ENCODE measurements at regions not wholly inside any gene's neighbourhood (a gene's known extent, or its start where the extent isn't known, plus 50 kb on each side); places are given as distances from the start of the nearest gene placed in this dataset.

DNA sequence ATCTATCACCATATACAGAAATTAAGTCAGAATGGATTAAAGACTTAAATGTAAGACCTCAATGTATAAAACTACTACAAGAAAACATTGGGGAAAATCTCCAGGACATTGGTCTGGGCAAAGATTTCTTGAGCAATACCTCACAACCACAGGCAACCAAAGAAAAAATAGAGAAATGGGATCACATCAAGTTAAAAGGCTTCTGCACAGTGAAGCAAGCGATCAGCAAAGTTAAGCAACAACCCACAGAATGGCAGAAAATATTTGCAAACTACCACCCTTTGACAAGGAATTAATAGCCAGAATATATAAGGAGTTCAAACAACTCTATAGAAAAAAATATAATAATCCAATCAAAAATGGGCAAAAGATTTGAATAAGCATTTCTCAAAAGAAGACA, 236.9 kb upstream of the EMCN start:
- Histone ChIP-seq H3K27ac (no peak overlapping the region), H3K4me1 (no peaks in the 10 kb centered on the region), H3K27me3 (no peaks in the 10 kb centered on the region), H4K20me1 (no peaks in the 10 kb centered on the region), H3K36me3 (no peaks in the 10 kb centered on the region), H3K9me3 (peaks cover 25% of the 10 kb centered on the region), H3K9ac (no peak overlapping the region), H3K4me2 (no peak overlapping the region), H3K4me3 (no peak overlapping the region)
- no peak for TF ChIP-seq Cebpa-rat (IDR thresholded peaks at IDR 0.05)

DNA sequence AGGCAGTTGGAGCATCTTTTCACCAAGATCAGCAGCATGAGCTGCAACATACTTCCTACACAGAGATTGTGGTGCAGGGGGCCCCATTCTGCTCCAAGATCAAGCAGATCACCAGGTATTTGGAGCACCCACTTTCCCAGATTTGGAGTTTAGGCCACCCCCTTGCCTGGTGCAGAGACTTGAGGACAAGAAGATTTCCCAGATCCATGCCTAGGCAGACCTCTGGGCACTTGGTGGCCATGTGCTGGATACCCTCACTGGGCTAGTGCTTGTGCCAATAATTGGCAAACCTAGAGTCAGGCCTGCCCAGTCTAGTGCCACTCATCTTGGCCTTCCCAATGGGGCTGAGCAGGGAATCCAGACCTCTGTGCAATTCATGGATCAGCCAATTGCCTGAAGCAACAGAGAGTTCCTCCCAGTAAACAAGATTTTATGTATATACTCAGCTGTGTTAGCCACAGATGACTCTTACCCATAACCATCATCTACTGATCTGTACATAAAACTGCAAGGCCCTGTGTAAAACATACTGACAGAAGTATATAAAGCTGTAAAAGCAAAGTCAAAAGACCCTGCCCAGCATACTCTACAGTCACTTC, 228.4 kb upstream of the EMCN start:
- H3K4me3 ChIP-seq: no peak overlapping the region
- TF ChIP-seq Cebpa-rat (IDR thresholded peaks at IDR 0.05): no peak
- no peak overlapping the region for H3K4me2 ChIP-seq
- no peaks in the 10 kb centered on the region for H3K27me3 ChIP-seq
- H4K20me1 ChIP-seq: no peaks in the 10 kb centered on the region
- H3K9ac ChIP-seq: no peak overlapping the region
- no peak overlapping the region for H3K27ac ChIP-seq
- H3K4me1 ChIP-seq: no peaks in the 10 kb centered on the region
- H3K36me3 ChIP-seq: no peaks in the 10 kb centered on the region
- no peaks in the 10 kb centered on the region for H3K9me3 ChIP-seq

DNA sequence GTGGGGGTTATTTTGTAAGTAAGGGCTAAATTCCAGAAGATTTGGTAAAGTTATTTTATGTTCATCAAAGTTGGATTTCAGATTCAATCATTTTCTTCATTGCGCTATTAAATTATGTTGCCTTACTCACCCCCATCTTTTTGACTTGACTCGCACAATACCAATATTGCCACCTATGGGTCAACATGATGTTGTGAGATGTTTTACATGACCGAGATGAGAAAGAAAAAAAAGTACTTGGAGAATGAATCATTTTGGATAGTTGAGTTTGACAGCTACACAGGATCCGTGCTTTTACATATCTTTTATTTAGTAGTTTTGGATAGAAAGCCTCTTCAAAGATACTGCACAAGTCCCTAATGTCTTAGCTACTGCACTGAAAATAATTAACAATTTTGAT, 224.2 kb upstream of the EMCN start:
- H3K27ac ChIP-seq: no peak overlapping the region
- H3K9ac ChIP-seq: no peak overlapping the region
- no peak for TF ChIP-seq Cebpa-rat (IDR thresholded peaks at IDR 0.05)
- no peaks in the 10 kb centered on the region for H3K27me3 ChIP-seq
- H3K36me3 ChIP-seq: no peaks in the 10 kb centered on the region
- no peaks in the 10 kb centered on the region for H4K20me1 ChIP-seq
- no peak overlapping the region for H3K4me2 ChIP-seq
- no peak overlapping the region for H3K4me3 ChIP-seq
- H3K9me3 ChIP-seq: no peaks in the 10 kb centered on the region
- no peaks in the 10 kb centered on the region for H3K4me1 ChIP-seq

- Histone ChIP-seq H4K20me1 (no peaks in the 10 kb centered on the region), H3K27me3 (no peaks in the 10 kb centered on the region), H3K4me1 (no peaks in the 10 kb centered on the region), H3K9ac (no peak overlapping the region), H3K9me3 (no peaks in the 10 kb centered on the region), H3K27ac (no peak overlapping the region), H3K4me3 (no peak overlapping the region), H3K4me2 (no peak overlapping the region), H3K36me3 (no peaks in the 10 kb centered on the region)
- no peak for TF ChIP-seq Cebpa-rat (IDR thresholded peaks at IDR 0.05)
Observed at GRCh38 chr4:100739426-100739825, 221.6 kb upstream of the EMCN start.

DNA sequence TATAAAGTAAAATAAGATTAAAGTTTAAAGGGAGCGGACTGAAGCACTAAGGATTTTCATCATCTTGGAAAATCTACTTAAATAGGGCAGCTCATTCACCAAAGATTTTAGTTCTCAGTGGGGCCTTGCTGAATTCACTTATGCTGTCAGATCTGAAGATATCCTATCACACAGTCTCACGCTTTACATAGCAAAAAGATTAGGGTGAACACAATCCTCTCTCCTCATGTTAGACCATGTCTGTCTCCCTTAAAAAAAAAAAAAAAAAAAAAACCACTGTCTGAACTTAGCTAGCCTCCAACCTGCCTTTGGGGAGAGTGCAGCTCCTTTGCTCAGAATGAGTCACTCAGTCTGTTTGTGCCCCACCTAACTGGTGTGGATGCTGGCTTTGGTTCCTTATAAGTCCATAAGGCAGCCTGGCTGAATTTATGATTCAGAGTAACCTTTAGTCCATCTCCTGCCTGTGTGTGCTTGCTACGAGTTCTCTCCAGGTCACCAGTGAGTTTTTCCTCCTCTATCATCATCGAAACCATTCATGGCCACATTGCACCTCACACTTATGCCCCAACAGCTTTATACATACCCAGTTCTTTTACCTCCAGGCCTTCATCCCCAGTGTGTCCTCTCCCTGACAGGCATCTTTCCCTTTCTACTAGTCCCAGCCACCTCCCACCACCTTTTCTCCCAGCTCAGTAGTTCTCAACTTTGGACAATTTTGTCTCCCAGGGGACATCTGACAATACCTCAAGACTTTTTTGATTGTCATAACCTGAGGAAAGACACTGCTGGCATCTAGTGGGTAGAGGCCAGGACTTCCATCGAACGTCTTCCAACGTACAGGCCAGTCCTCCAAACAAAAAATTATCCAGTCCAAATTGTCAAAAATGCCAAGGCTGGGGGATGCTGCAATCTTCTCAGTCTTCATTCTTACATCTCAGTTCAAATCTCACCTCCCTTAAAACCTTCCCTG, 220.7 kb upstream of the EMCN start:
- no peaks in the 10 kb centered on the region; the same call in 1 of the 2 replicates for H3K9me3 ChIP-seq
- H3K4me3 ChIP-seq: no peak overlapping the region
- no peaks in the 10 kb centered on the region for H3K4me1 ChIP-seq
- no peak overlapping the region for H3K9ac ChIP-seq
- H4K20me1 ChIP-seq: no peaks in the 10 kb centered on the region
- TF ChIP-seq Cebpa-rat (IDR thresholded peaks at IDR 0.05): no peak
- no peaks in the 10 kb centered on the region for H3K27me3 ChIP-seq
- no peaks in the 10 kb centered on the region for H3K36me3 ChIP-seq
- H3K4me2 ChIP-seq: no peak overlapping the region
- H3K27ac ChIP-seq: no peak overlapping the region

DNA sequence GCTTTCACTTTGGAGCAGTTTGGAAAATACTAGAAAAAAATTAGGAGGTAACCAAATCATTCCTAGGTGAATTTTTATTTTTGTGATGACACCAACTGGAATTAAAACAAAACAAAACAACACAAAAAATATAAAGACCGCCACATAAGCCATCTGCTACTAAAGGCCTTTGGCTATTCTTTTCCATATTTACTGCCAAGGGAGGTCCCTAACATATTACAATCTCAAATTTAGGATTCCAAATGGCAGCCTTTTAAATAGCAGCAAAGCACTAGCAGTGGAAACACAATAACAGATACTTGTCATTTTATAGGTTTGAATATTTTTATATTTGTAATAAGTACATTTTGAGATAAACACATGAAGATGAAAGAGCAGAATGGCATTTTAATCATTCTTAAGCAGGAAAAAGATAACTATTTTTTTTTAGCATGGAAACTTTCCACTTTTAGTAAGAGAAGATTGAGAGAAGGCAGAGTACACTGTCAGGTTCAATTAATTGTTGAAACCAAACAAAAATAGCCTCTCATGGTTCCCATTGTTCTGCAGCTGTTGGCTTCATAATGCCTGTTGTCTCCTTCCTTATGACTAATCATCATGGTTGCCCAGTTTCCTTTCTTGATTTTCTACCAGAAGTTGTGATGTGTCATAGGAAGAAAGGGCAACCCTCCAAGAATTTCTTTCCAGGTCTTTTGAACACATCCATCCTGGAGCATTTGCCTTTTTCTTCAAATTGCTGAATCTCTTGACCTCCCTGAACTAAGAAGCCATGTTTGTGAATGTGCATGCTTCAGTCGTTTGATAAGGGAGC, 219.0 kb upstream of the EMCN start:
- H3K4me1 ChIP-seq: no peaks in the 10 kb centered on the region
- H3K36me3 ChIP-seq: no peaks in the 10 kb centered on the region
- H3K9ac ChIP-seq: no peak overlapping the region
- no peak for TF ChIP-seq Cebpa-rat (IDR thresholded peaks at IDR 0.05)
- H4K20me1 ChIP-seq: no peaks in the 10 kb centered on the region
- no peaks in the 10 kb centered on the region; the same call in 1 of the 2 replicates for H3K9me3 ChIP-seq
- no peak overlapping the region for H3K4me3 ChIP-seq
- no peaks in the 10 kb centered on the region for H3K27me3 ChIP-seq
- no peak overlapping the region for H3K4me2 ChIP-seq
- H3K27ac ChIP-seq: no peak overlapping the region

GRCh38 chr4:100728861-100729260, 211.0 kb upstream of the EMCN start:
- no peak overlapping the region for H3K9ac ChIP-seq
- H3K9me3 ChIP-seq: no peaks in the 10 kb centered on the region; the same call in 1 of the 2 replicates
- H3K27me3 ChIP-seq: no peaks in the 10 kb centered on the region
- H3K36me3 ChIP-seq: no peaks in the 10 kb centered on the region
- H3K4me2 ChIP-seq: no peak overlapping the region
- no peak overlapping the region for H3K4me3 ChIP-seq
- H4K20me1 ChIP-seq: no peaks in the 10 kb centered on the region
- H3K27ac ChIP-seq: no peak overlapping the region
- H3K4me1 ChIP-seq: no peaks in the 10 kb centered on the region
- no peak for TF ChIP-seq Cebpa-rat (IDR thresholded peaks at IDR 0.05)

GRCh38 chr4:100722866-100723459, 205.1 kb upstream of the EMCN start:
- H3K36me3 ChIP-seq: no peaks in the 10 kb centered on the region
- TF ChIP-seq Cebpa-rat (IDR thresholded peaks at IDR 0.05): no peak
- H3K4me3 ChIP-seq: no peak overlapping the region
- H3K4me1 ChIP-seq: no peaks in the 10 kb centered on the region
- H3K9me3 ChIP-seq: no peaks in the 10 kb centered on the region
- H3K9ac ChIP-seq: no peak overlapping the region
- no peaks in the 10 kb centered on the region for H4K20me1 ChIP-seq
- H3K27me3 ChIP-seq: no peaks in the 10 kb centered on the region
- no peak overlapping the region for H3K27ac ChIP-seq
- H3K4me2 ChIP-seq: no peak overlapping the region

DNA sequence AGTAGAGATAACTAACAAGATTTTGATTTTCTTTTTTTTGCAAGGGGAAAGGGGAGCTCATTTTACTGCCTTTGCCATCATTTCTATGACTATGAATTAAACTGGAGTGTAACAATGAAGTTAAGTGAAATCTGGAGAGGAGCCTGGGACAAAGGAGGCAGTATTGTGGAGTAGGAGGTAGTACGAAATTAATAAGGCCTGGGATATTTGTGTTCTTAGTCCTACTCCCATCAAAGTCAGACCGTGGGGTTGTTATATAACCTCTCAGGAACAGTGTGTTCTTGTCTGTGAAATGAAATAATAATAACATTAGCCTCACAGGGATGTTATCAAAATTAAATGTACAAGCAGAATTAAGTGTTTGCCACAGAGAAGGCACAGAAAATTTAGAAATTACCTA, 204.3 kb upstream of the EMCN start:
- TF ChIP-seq Cebpa-rat (IDR thresholded peaks at IDR 0.05): no peak
- no peaks in the 10 kb centered on the region for H3K36me3 ChIP-seq
- no peaks in the 10 kb centered on the region for H3K4me1 ChIP-seq
- H3K9me3 ChIP-seq: no peaks in the 10 kb centered on the region
- H3K4me2 ChIP-seq: no peak overlapping the region
- H3K9ac ChIP-seq: no peak overlapping the region
- no peaks in the 10 kb centered on the region for H4K20me1 ChIP-seq
- H3K4me3 ChIP-seq: no peak overlapping the region
- H3K27me3 ChIP-seq: no peaks in the 10 kb centered on the region
- no peak overlapping the region for H3K27ac ChIP-seq

Data from BLaER1 (cell line).